ENCODE measurements at regions not wholly inside any gene's neighbourhood (a gene's known extent, or its start where the extent isn't known, plus 50 kb on each side); places are given as distances from the start of the nearest gene placed in this dataset.

DNA sequence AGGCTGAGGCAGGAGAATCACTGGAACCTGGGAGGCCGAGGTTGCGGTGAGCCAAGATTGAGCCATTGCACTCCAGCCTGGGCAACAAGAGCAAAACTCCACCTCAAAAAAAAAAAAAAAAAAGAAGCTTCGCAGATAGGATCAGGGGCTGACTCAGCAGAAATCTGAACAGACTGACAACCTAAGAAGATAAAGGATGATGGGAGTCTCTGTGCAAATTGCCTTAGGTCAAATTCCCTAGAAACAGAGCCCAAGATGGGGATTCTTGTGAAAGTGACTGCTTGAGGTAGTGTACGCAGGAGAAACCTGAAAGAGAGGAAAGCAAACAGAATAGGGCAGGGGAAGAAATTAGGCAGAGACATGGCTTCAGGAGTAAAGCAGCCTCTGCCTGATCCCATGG is 160.8 kb upstream of the LRIG1 start:
- no peak for DNase-seq
- no peak overlapping the region for H3K27ac ChIP-seq
- no peaks in the 10 kb centered on the region for H3K9me3 ChIP-seq
- H3K27me3 ChIP-seq = no peaks in the 10 kb centered on the region
- TF ChIP-seq POLR2AphosphoS5 (IDR thresholded peaks at IDR 0.05) = no peak
- no peak for TF ChIP-seq EP300 (IDR thresholded peaks at IDR 0.05; ENCODE audit: low read depth)
- TF ChIP-seq CTCF (IDR thresholded peaks at IDR 0.05) = no peak
- no peak for TF ChIP-seq POLR2A (IDR thresholded peaks at IDR 0.05)
- in situ Hi-C loops (cut with MboI; ENCODE audit: low pct_ligation_motif_present in 1 of 4, low pct_unique_long_range_greater_than_20kb in 1 of 4, low sequenced_read_pairs in 3 of 4) = no loop called here
- no peaks in the 10 kb centered on the region for H3K36me3 ChIP-seq
- WGBS, 2 donors (ENCODE audit: low coverage in 1 of 2) = 95 to 100% methylated on average over 1 to 4 of the region's 4 CpGs
- no peaks in the 10 kb centered on the region for H3K4me1 ChIP-seq
- intact Hi-C loops (cut with DNase I; ENCODE audit: low total_unique reads) = no loop called here
- H3K4me3 ChIP-seq = no peak overlapping the region

GRCh38 chr3:66662894-66663293 is 162.1 kb upstream of the LRIG1 start:
- Histone ChIP-seq H3K4me3 (no peak overlapping the region), H3K9me3 (no peaks in the 10 kb centered on the region), H3K27me3 (no peaks in the 10 kb centered on the region), H3K4me1 (no peaks in the 10 kb centered on the region), H3K27ac (no peak overlapping the region), H3K36me3 (no peaks in the 10 kb centered on the region)
- no peak for TF ChIP-seq POLR2A (IDR thresholded peaks at IDR 0.05)
- TF ChIP-seq POLR2AphosphoS5 (IDR thresholded peaks at IDR 0.05) = no peak
- TF ChIP-seq EP300 (IDR thresholded peaks at IDR 0.05; ENCODE audit: low read depth) = no peak
- TF ChIP-seq CTCF (IDR thresholded peaks at IDR 0.05) = no peak
- in situ Hi-C loops (cut with MboI; ENCODE audit: low pct_ligation_motif_present in 1 of 4, low pct_unique_long_range_greater_than_20kb in 1 of 4, low sequenced_read_pairs in 3 of 4) = no loop called here
- no peak for DNase-seq
- intact Hi-C loops (cut with DNase I; ENCODE audit: low total_unique reads) = no loop called here
- 84 to 85% methylated on average over 6 of the region's 6 CpGs for WGBS, 2 donors (ENCODE audit: low coverage in 1 of 2)

GRCh38 chr3:66665021-66665695 is 164.3 kb upstream of the LRIG1 start:
- H3K27me3 ChIP-seq = no peaks in the 10 kb centered on the region
- H3K27ac ChIP-seq = no peak overlapping the region
- DNase-seq = no peak
- H3K4me3 ChIP-seq = no peak overlapping the region
- in situ Hi-C loops (cut with MboI; ENCODE audit: low pct_ligation_motif_present in 1 of 4, low pct_unique_long_range_greater_than_20kb in 1 of 4, low sequenced_read_pairs in 3 of 4) = no loop called here
- WGBS, 2 donors (ENCODE audit: low coverage in 1 of 2) = 27 to 83% methylated on average over 2 to 5 of the region's 5 CpGs
- H3K36me3 ChIP-seq = no peaks in the 10 kb centered on the region
- TF ChIP-seq POLR2A (IDR thresholded peaks at IDR 0.05) (no peak), CTCF (IDR thresholded peaks at IDR 0.05) (no peak), POLR2AphosphoS5 (IDR thresholded peaks at IDR 0.05) (no peak), EP300 (IDR thresholded peaks at IDR 0.05; ENCODE audit: low read depth) (no peak)
- H3K4me1 ChIP-seq = no peaks in the 10 kb centered on the region
- H3K9me3 ChIP-seq = no peaks in the 10 kb centered on the region
- intact Hi-C loops (cut with DNase I; ENCODE audit: low total_unique reads) = no loop called here

DNA sequence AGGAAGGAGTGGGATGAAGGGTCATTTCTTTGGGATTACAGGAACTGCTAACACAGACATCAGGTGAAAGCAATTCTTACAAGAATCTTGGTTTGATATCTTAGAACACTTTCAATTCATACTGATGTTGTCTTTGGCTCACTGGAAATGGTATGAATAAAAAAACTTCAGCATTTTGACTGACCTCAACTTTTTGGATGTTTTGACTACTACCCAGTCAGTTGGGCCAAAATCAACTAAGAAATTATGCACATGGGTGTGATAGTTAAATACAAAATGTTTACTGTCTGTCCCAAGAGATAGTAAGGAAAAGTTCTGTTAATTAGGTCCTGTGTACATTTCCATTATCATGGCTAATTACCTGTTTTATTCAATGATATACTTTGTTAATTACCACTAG is 165.5 kb upstream of the LRIG1 start:
- H3K27me3 ChIP-seq = no peaks in the 10 kb centered on the region
- no peak for TF ChIP-seq CTCF (IDR thresholded peaks at IDR 0.05)
- H3K27ac ChIP-seq = no peak overlapping the region
- intact Hi-C loops (cut with DNase I; ENCODE audit: low total_unique reads) = no loop called here
- H3K36me3 ChIP-seq = no peaks in the 10 kb centered on the region
- no peaks in the 10 kb centered on the region for H3K9me3 ChIP-seq
- H3K4me1 ChIP-seq = no peaks in the 10 kb centered on the region
- DNase-seq = no peak
- no peak overlapping the region for H3K4me3 ChIP-seq
- in situ Hi-C loops (cut with MboI; ENCODE audit: low pct_ligation_motif_present in 1 of 4, low pct_unique_long_range_greater_than_20kb in 1 of 4, low sequenced_read_pairs in 3 of 4) = no loop called here

Data from transverse colon (tissue), 4 donors.